GM23338 (cell line): ENCODE measurements at regions not wholly inside any gene's neighbourhood (a gene's known extent, or its start where the extent isn't known, plus 50 kb on each side); places are given as distances from the start of the nearest gene placed in this dataset.

ENCODE experiments used
- ATAC-seq: fragments of 200-7000 bp; cut with Tn5 transposase; 3 replicates; pipeline ENCODE4 v1.9.1; 2020
- DNase-seq: peaks from one replicate; pipeline ENCODE4 v3.0.0-alpha.2; 2015; ENCODE audit warnings: low spot score
- H2AFZ ChIP-seq: fragments of 200-600 bp; sonication (generic); 2 replicates; pipeline ENCODE4 v1.8.0; 2016; ENCODE audit warnings: antibody characterized with exemption, mild to moderate bottlenecking, moderate library complexity
- H3F3A ChIP-seq: fragments of 200-600 bp; sonication (generic); replicated peaks from 2 replicates; pipeline ENCODE4 v1.8.0; 2017; ENCODE audit warnings: antibody characterized with exemption, mixed run types, low read depth
- H3K27ac ChIP-seq: fragments of 200-600 bp; sonication (generic); 2 replicates; pipeline ENCODE4 v1.6.1; 2016; ENCODE audit warnings: low read depth
- H3K27me3 ChIP-seq: fragments of 200-600 bp; sonication (generic); 2 replicates; pipeline ENCODE4 v1.8.0; 2016; ENCODE audit warnings: mild to moderate bottlenecking, mixed run types, moderate library complexity; ENCODE audit not compliant: insufficient read depth
- H3K36me3 ChIP-seq: fragments of 200-600 bp; sonication (generic); 2 replicates; pipeline ENCODE4 v1.8.0; 2016; ENCODE audit warnings: mild to moderate bottlenecking; ENCODE audit not compliant: insufficient read depth
- H3K4me1 ChIP-seq: fragments of 200-600 bp; sonication (generic); 2 replicates; pipeline ENCODE4 v1.8.0; 2016; ENCODE audit warnings: mild to moderate bottlenecking, moderate library complexity; ENCODE audit not compliant: insufficient read depth
- H3K4me2 ChIP-seq: fragments of 200-600 bp; sonication (generic); 2 replicates; pipeline ENCODE4 v1.7.1; 2017; ENCODE audit warnings: mixed run types
- H3K4me3 ChIP-seq: fragments of 200-600 bp; sonication (generic); 2 replicates; pipeline ENCODE4 v1.6.1; 2016; ENCODE audit warnings: mixed run types
- H3K79me2 ChIP-seq: fragments of 200-600 bp; sonication (generic); replicated peaks from 2 replicates; pipeline ENCODE4 v1.8.0; 2017; ENCODE audit warnings: mild to moderate bottlenecking; ENCODE audit not compliant: insufficient read depth
- H3K9me2 ChIP-seq: fragments of 200-600 bp; sonication (generic); 2 replicates; pipeline ENCODE4 v1.8.0; 2017; ENCODE audit not compliant: insufficient read depth
- H4K20me1 ChIP-seq: fragments of 200-600 bp; sonication (generic); replicated peaks from 2 replicates; pipeline ENCODE4 v1.8.0; 2017; ENCODE audit warnings: mild to moderate bottlenecking; ENCODE audit not compliant: insufficient read depth
- H3K27ac Mint-ChIP-seq: 2 replicates; pipeline ENCODE4 v1.8.0; 2020; ENCODE audit warnings: inconsistent platforms, mild to moderate bottlenecking, moderate library complexity, mixed read lengths
- H3K27me3 Mint-ChIP-seq: 3 replicates; pipeline ENCODE4 v1.8.0; 2022; ENCODE audit warnings: low read depth, mild to moderate bottlenecking, moderate library complexity, mixed read lengths, inconsistent platforms; ENCODE audit not compliant: insufficient read depth, poor library complexity
- H3K36me3 Mint-ChIP-seq: 3 replicates; pipeline ENCODE4 v1.8.0; 2021; ENCODE audit warnings: low read depth, mild to moderate bottlenecking, inconsistent platforms, moderate library complexity, mixed read lengths
- H3K4me1 Mint-ChIP-seq: 3 replicates; pipeline ENCODE4 v1.8.0; 2020; ENCODE audit warnings: mild to moderate bottlenecking, inconsistent platforms, mixed read lengths
- H3K4me3 Mint-ChIP-seq: 3 replicates; pipeline ENCODE4 v1.8.0; 2021; ENCODE audit warnings: moderate library complexity, mild to moderate bottlenecking, inconsistent platforms, mixed read lengths
- H3K9me3 Mint-ChIP-seq: 3 replicates; pipeline ENCODE4 v1.8.0; 2020; ENCODE audit warnings: moderate library complexity, mild to moderate bottlenecking, inconsistent platforms, mixed read lengths
- ETS1 ChIP-seq: IDR thresholded peaks from 2 replicates; pipeline ENCODE4 v1.6.1; 2016; ENCODE audit warnings: antibody characterized with exemption
- EZH2 ChIP-seq: fragments of 200-600 bp; sonication (generic); IDR thresholded peaks from one replicate; pipeline ENCODE4 v1.8.0; 2017; ENCODE audit warnings: antibody characterized with exemption, mild to moderate bottlenecking, low read depth; ENCODE audit not compliant: unreplicated experiment
- JUNB ChIP-seq: IDR thresholded peaks from one replicate; pipeline ENCODE4 v1.6.1; 2016; ENCODE audit warnings: antibody characterized with exemption; ENCODE audit not compliant: unreplicated experiment
- POLR2AphosphoS5 ChIP-seq: IDR thresholded peaks from 2 replicates; pipeline ENCODE4 v1.6.1; 2016; ENCODE audit warnings: antibody characterized with exemption, low read depth
- REST ChIP-seq: IDR thresholded peaks from one replicate; pipeline ENCODE4 v1.6.1; 2018; ENCODE audit warnings: antibody characterized with exemption; ENCODE audit not compliant: unreplicated experiment
- ZNF114 ChIP-seq: fragments of 250-450 bp; sonication (Bioruptor Pico); IDR thresholded peaks from 2 replicates; pipeline ENCODE4 v1.5.0; 2020; ENCODE audit warnings: mild to moderate bottlenecking, moderate library complexity
- ZNF331 ChIP-seq: fragments of 250-450 bp; sonication (Bioruptor Pico); IDR thresholded peaks from 2 replicates; pipeline ENCODE4 v1.5.0; 2020; ENCODE audit warnings: low read depth, mild to moderate bottlenecking, moderate library complexity
- ZNF462 ChIP-seq: fragments of 250-450 bp; sonication (Bioruptor Pico); IDR thresholded peaks from 2 replicates; pipeline ENCODE4 v1.5.0; 2020; ENCODE audit warnings: mild to moderate bottlenecking, moderate library complexity

GRCh38 chr4:3652586-3652985 lies 113.6 kb upstream of the ADRA2C start:
- peaks cover 18% of the 10 kb centered on the region for H3K27me3 Mint-ChIP-seq
- no peaks in the 10 kb centered on the region for H3K4me1 ChIP-seq
- H4K20me1 ChIP-seq, result no peaks in the 10 kb centered on the region
- no peaks in the 10 kb centered on the region for H3K9me3 Mint-ChIP-seq
- no peak overlapping the region for H2AFZ ChIP-seq
- H3K79me2 ChIP-seq, result no peaks in the 10 kb centered on the region
- DNase-seq (no peak), ATAC-seq (no peak)
- no peak overlapping the region for H3K27ac ChIP-seq
- no peaks in the 10 kb centered on the region for H3K27me3 ChIP-seq
- no peaks in the 10 kb centered on the region for H3K36me3 ChIP-seq
- no peaks in the 10 kb centered on the region for H3K36me3 Mint-ChIP-seq
- H3K4me3 ChIP-seq, result no peak overlapping the region
- H3F3A ChIP-seq, result no peaks in the 10 kb centered on the region
- peaks cover 17% of the 10 kb centered on the region for H3K4me1 Mint-ChIP-seq
- H3K4me3 Mint-ChIP-seq, result no peak overlapping the region
- no peaks in the 10 kb centered on the region for H3K9me2 ChIP-seq
- TF ChIP-seq JUNB (no peak), ZNF331 (CRISPR knock-in tag) (no peak), EZH2 (no peak), ETS1 (no peak), ZNF462 (CRISPR knock-in tag) (no peak), ZNF114 (CRISPR knock-in tag) (no peak), REST (no peak), POLR2AphosphoS5 (no peak)
- H3K27ac Mint-ChIP-seq, result no peak overlapping the region
- H3K4me2 ChIP-seq, result no peak overlapping the region
